Neuronal stem cell (in vitro differentiated cells): ENCODE measurements at regions not wholly inside any gene's neighbourhood (a gene's known extent, or its start where the extent isn't known, plus 50 kb on each side); places are given as distances from the start of the nearest gene placed in this dataset.

Experiments
- DNase-seq: peaks from one replicate; pipeline ENCODE4 v3.0.0-alpha.2; 2013; ENCODE audit warnings: low spot score
- H2AFZ ChIP-seq: one replicate; pipeline ENCODE4 v1.6.1; 2013; ENCODE audit warnings: mild to moderate bottlenecking, low read length, inconsistent platforms
- H2AK5ac ChIP-seq: 2 replicates; pipeline ENCODE4 v1.6.1; 2013; ENCODE audit warnings: low read depth, mild to moderate bottlenecking, inconsistent platforms, low read length, moderate library complexity, mixed read lengths
- H2BK120ac ChIP-seq: 2 replicates; pipeline ENCODE4 v1.6.1; 2013; ENCODE audit warnings: low read depth, mild to moderate bottlenecking, inconsistent platforms, low read length, moderate library complexity, mixed read lengths
- H2BK12ac ChIP-seq: one replicate; pipeline ENCODE4 v1.6.1; 2013; ENCODE audit warnings: low read length, inconsistent platforms
- H2BK15ac ChIP-seq: 2 replicates; pipeline ENCODE4 v1.6.1; 2013; ENCODE audit warnings: mild to moderate bottlenecking, low read length, inconsistent platforms, mixed read lengths
- H2BK5ac ChIP-seq: one replicate; pipeline ENCODE4 v1.6.1; 2013; ENCODE audit warnings: inconsistent platforms, mild to moderate bottlenecking, low read length, moderate library complexity
- H3K14ac ChIP-seq: one replicate; pipeline ENCODE4 v1.6.1; 2013; ENCODE audit warnings: low read length, inconsistent platforms
- H3K18ac ChIP-seq: 2 replicates; pipeline ENCODE4 v1.6.1; 2013; ENCODE audit warnings: low read length, inconsistent platforms
- H3K23ac ChIP-seq: 2 replicates; pipeline ENCODE4 v1.6.1; 2013; ENCODE audit warnings: low read depth, mild to moderate bottlenecking, mixed read lengths, low read length, inconsistent platforms; ENCODE audit not compliant: poor library complexity
- H3K27ac ChIP-seq: replicated peaks from 3 replicates; pipeline ENCODE4 v1.5.1; 2013; ENCODE audit warnings: low read length, inconsistent platforms
- H3K27me3 ChIP-seq, 3 experiments: 2 replicates each; pipeline ENCODE4 v1.6.1; 2013; ENCODE audit warnings: low read length in 3 of 3, mild to moderate bottlenecking in 2 of 3, inconsistent platforms in 1 of 3, low read depth in 1 of 3, mixed read lengths in 1 of 3, moderate library complexity in 1 of 3; ENCODE audit not compliant: control insufficient read depth in 3 of 3, insufficient read depth in 3 of 3
- H3K36me3 ChIP-seq, 2 donors: replicated peaks in 1 of 2; 2 replicates each; pipeline ENCODE4 v1.6.1; 2013; ENCODE audit warnings: low read length in 2 of 2; ENCODE audit not compliant: control insufficient read depth in 2 of 2, insufficient read depth in 2 of 2
- H3K4ac ChIP-seq: 2 replicates; pipeline ENCODE4 v1.6.1; 2013; ENCODE audit warnings: inconsistent platforms, mild to moderate bottlenecking, low read length, moderate library complexity
- H3K4me1 ChIP-seq, 2 donors: 1 replicate in 1 of 2; 2 replicates in 1 of 2; pipeline ENCODE4 v1.6.1; 2013; ENCODE audit warnings: low read length in 2 of 2, low read depth in 1 of 2; ENCODE audit not compliant: control insufficient read depth in 2 of 2, insufficient read depth in 1 of 2
- H3K4me2 ChIP-seq: one replicate; pipeline ENCODE4 v1.6.1; 2013; ENCODE audit warnings: mild to moderate bottlenecking, low read length, inconsistent platforms; ENCODE audit not compliant: insufficient read depth, poor library complexity, severe bottlenecking
- H3K4me3 ChIP-seq, 2 donors: 2 replicates each; pipeline ENCODE4 v1.5.1; 2013; ENCODE audit warnings: low read length in 2 of 2, mild to moderate bottlenecking in 2 of 2, inconsistent platforms in 1 of 2, moderate library complexity in 1 of 2
- H3K79me1 ChIP-seq: one replicate; pipeline ENCODE4 v1.6.1; 2013; ENCODE audit warnings: low read depth, mild to moderate bottlenecking, inconsistent platforms, low read length, moderate library complexity
- H3K9ac ChIP-seq: one replicate; pipeline ENCODE4 v1.6.1; 2013; ENCODE audit warnings: mild to moderate bottlenecking, low read depth, low read length, inconsistent platforms; ENCODE audit not compliant: poor library complexity
- H3K9me3 ChIP-seq, 2 donors: replicated peaks in 1 of 2; 2 replicates each; pipeline versions ENCODE3 to v1.6.1; 2013; ENCODE audit warnings: low read length in 2 of 2, mild to moderate bottlenecking in 2 of 2, inconsistent platforms in 1 of 2, low read depth in 1 of 2, mixed read lengths in 1 of 2, moderate library complexity in 1 of 2; ENCODE audit not compliant: control insufficient read depth in 2 of 2, insufficient read depth in 1 of 2
- H4K8ac ChIP-seq: one replicate; pipeline ENCODE4 v1.6.1; 2013; ENCODE audit warnings: low read depth, mild to moderate bottlenecking, inconsistent platforms, low read length, moderate library complexity
- H4K91ac ChIP-seq: one replicate; pipeline ENCODE4 v1.6.1; 2013; ENCODE audit warnings: low read length, low read depth, mild to moderate bottlenecking, inconsistent platforms; ENCODE audit not compliant: poor library complexity
- WGBS, 2 donors: extraction: QIAGEN DNeasy Blood & Tissue Kit; methylation state at CpG; one replicate each; pipeline ENCODE4 v1.1.7; 2013; ENCODE audit warnings: missing lambda C conversion rate in 2 of 2, mixed read lengths in 1 of 2; ENCODE audit not compliant: insufficient read length in 2 of 2, insufficient replicate concordance in 1 of 2; ENCODE audit errors: extremely low coverage in 2 of 2; 5-methylcytosine and 5-hydroxymethylcytosine counted together

DNA sequence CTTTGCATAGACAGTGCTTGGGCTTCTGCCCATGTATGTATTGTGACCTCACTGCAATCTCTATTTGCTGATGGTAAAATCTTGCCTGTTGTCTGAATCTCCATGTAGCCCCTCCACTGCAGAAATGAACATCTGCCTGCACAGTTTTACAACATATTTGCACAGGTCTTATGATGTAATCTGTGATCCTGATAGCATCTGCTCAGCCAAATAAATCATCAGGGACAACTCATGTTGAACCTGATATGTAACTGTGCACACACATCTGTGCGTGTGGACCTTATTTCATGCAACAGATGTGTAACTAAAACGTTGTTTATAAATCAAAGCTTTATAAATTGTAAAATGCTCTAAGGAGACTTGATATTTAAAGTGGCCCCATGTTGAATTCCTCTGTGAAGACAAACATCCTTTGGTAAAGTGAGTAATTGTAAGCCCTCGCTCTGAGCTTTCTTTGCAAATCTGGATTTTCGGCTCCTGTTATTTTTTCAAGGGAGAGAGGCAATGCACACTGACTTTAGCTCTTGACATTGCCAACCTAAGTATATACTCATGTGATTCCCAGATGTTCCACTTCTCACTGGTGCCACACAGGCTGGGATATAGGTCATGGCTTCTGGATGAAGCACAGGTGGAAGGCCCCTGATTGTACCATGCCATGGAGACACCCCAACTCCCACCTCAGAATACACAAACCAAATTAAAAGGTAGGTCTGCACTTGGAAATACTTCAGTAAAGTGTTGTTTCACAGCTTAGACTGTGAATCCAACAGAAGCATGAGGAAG, 371.3 kb downstream of the GRIN2B start:
- Histone ChIP-seq H3K9me3 (peaks cover 0 to 6% of the 10 kb centered on the region in 2 donors), H3K27me3 (no peaks in the 10 kb centered on the region), H3K4ac (no peak overlapping the region), H3K36me3 (peaks cover 0 to 50% of the 10 kb centered on the region in 2 donors), H3K9ac (no peak overlapping the region), H2AK5ac (no peak overlapping the region), H2BK15ac (no peak overlapping the region), H2BK5ac (no peak overlapping the region), H3K79me1 (no peaks in the 10 kb centered on the region), H2BK120ac (no peak overlapping the region), H3K14ac (no peak overlapping the region), H3K4me3 (no peak overlapping the region), H3K23ac (no peak overlapping the region), H2AFZ (no peak overlapping the region), H3K4me2 (no peak overlapping the region), H4K8ac (no peak overlapping the region), H3K27ac (no peak overlapping the region), H3K18ac (no peak overlapping the region), H2BK12ac (no peak overlapping the region), H4K91ac (no peak overlapping the region), H3K4me1 (peaks cover 0 to 1% of the 10 kb centered on the region in 2 donors)
- no peak for DNase-seq
- WGBS, 2 donors, result no CpG with 5 or more reads among the region's 4 CpGs

DNA sequence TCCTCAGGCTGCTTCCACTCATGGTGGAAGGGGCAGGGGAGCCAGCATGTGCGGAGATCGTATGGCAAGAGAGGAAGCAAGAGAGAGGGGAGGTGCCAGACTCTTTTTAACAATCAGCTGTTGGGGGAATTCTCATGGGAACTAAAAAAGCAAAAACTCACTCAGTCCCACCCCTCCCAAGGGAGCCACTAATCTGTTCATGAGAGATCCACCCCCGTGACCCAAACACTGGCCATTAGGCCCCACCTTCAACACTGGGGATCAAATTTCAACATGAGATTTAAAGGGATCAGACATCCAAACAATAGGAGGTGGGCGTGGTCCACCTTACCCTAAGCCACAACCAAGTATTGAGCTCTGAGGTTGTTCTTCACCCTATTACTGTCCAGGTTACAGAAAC, 375.1 kb downstream of the GRIN2B start:
- H2AK5ac ChIP-seq, result no peak overlapping the region
- peaks cover 0 to 26% of the 10 kb centered on the region in 2 donors for H3K36me3 ChIP-seq
- WGBS, 2 donors, result no CpG with 5 or more reads among the region's 4 CpGs

DNA sequence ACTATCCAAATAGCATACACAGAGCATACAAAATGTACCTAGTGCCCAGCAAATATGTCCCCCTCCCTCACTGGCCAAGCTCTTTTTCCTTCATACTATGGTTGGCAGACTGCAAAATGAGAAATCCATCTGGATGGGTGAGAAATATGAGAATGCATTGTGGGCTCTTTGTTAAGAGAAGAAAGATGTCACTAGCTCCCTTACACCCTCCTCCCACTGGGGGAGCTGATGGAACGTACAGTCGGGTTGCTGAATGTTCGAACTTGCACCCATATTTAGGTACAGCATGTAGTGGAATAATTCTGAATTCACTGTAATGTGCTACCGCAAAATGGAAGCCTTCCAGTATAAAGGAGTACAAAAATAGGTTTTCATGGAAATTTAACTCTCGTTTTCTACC, 377.4 kb downstream of the GRIN2B start:
- Histone ChIP-seq H3K14ac (no peak overlapping the region), H2AFZ (no peak overlapping the region), H3K18ac (no peak overlapping the region), H3K23ac (no peak overlapping the region), H3K27me3 (no peaks in the 10 kb centered on the region), H3K79me1 (no peaks in the 10 kb centered on the region), H3K36me3 (peaks cover 0 to 9% of the 10 kb centered on the region in 2 donors), H3K27ac (no peak overlapping the region), H4K8ac (no peak overlapping the region), H2AK5ac (no peak overlapping the region), H4K91ac (no peak overlapping the region), H3K9me3 (peaks cover 0 to 6% of the 10 kb centered on the region in 2 donors), H3K4me3 (no peak overlapping the region), H3K4ac (no peak overlapping the region), H3K9ac (no peak overlapping the region), H3K4me1 (peaks cover 0 to 1% of the 10 kb centered on the region in 2 donors), H2BK12ac (no peak overlapping the region), H2BK5ac (no peak overlapping the region), H3K4me2 (no peak overlapping the region), H2BK120ac (no peak overlapping the region), H2BK15ac (no peak overlapping the region)
- DNase-seq, result no peak
- WGBS, 2 donors, result no CpG with 5 or more reads among the region's 5 CpGs

More for the DNA sequence above, 375.1 kb downstream of the GRIN2B start:
- Histone ChIP-seq H4K8ac (no peak overlapping the region), H3K4me1 (peaks cover 0 to 1% of the 10 kb centered on the region in 2 donors), H3K79me1 (no peaks in the 10 kb centered on the region), H2BK15ac (no peak overlapping the region), H3K4ac (no peak overlapping the region), H2AFZ (no peak overlapping the region), H3K27me3 (no peaks in the 10 kb centered on the region), H4K91ac (no peak overlapping the region), H3K23ac (no peak overlapping the region), H2BK5ac (no peak overlapping the region), H2BK12ac (no peak overlapping the region), H3K4me3 (no peak overlapping the region), H3K27ac (no peak overlapping the region), H2BK120ac (no peak overlapping the region), H3K14ac (no peak overlapping the region), H3K18ac (no peak overlapping the region), H3K9me3 (peaks cover 0 to 6% of the 10 kb centered on the region in 2 donors), H3K4me2 (no peak overlapping the region), H3K9ac (no peak overlapping the region)
- DNase-seq, result no peak

DNA sequence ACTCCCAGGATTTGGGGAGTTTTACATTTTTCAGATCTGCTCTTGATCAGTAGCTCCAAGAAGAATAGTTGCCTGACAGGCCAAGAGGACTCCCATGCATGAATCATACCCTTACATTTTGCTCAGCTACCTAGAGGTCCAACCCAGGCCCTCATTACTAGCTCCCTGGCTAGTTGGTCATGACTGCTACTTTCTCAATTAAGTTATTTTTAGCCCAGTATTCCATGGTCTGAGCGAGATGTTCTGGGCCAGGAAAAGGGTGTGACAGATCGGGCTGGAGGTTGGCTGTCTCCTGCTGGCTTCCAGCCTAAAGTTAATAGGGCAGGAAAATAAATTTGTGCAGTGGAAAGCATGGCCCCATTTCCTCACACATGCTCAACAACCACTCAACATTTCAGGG, 379.2 kb downstream of the GRIN2B start:
- Histone ChIP-seq H3K27me3 (no peaks in the 10 kb centered on the region), H3K4ac (no peak overlapping the region), H3K18ac (no peak overlapping the region), H2AFZ (no peak overlapping the region), H3K9ac (no peak overlapping the region), H2BK15ac (no peak overlapping the region), H2BK12ac (no peak overlapping the region), H3K4me2 (no peak overlapping the region), H4K91ac (no peak overlapping the region), H2BK5ac (no peak overlapping the region), H4K8ac (no peak overlapping the region), H3K4me3 (no peak overlapping the region), H3K14ac (no peak overlapping the region), H2BK120ac (no peak overlapping the region), H3K79me1 (no peaks in the 10 kb centered on the region), H3K23ac (no peak overlapping the region), H2AK5ac (no peak overlapping the region), H3K9me3 (peaks cover 0 to 2% of the 10 kb centered on the region in 2 donors), H3K4me1 (no peaks in the 10 kb centered on the region), H3K27ac (no peak overlapping the region), H3K36me3 (no peaks in the 10 kb centered on the region)
- no peak for DNase-seq
- no CpG with 5 or more reads among the region's 2 CpGs for whole genome bisulfite sequencing, 2 donors
